Neural cell (in vitro differentiated cells): ENCODE measurements at regions not wholly inside any gene's neighbourhood (a gene's known extent, or its start where the extent isn't known, plus 50 kb on each side); places are given as distances from the start of the nearest gene placed in this dataset.

Source experiments
- H2AFZ ChIP-seq: fragments of 200-600, 300-800 bp; sonication (generic), shearing (Covaris generic); 2 replicates; pipeline ENCODE4 v1.6.0; 2014; ENCODE audit warnings: low read depth, mild to moderate bottlenecking, antibody characterized with exemption, low read length, moderate library complexity
- H3F3A ChIP-seq: fragments of 200-600 bp; shearing (Covaris generic); 2 replicates; pipeline ENCODE4 v1.6.1; 2016; ENCODE audit warnings: mild to moderate bottlenecking, moderate library complexity, mixed read lengths, antibody characterized with exemption, low read length; ENCODE audit not compliant: insufficient read depth, poor library complexity, severe bottlenecking
- H3K27ac ChIP-seq: fragments of 200-600, 300-800 bp; sonication (generic), shearing (Covaris generic); 2 replicates; pipeline ENCODE4 v1.5.1; 2014; ENCODE audit warnings: mild to moderate bottlenecking, low read length, moderate library complexity
- H3K27me3 ChIP-seq: fragments of 300-800, 200-600 bp; sonication (generic), shearing (Covaris generic); 2 replicates; pipeline ENCODE4 v1.6.0; 2014; ENCODE audit warnings: mild to moderate bottlenecking, low read depth, low read length, moderate library complexity; ENCODE audit not compliant: insufficient read depth
- H3K36me3 ChIP-seq: fragments of 300-800, 200-600 bp; sonication (generic), shearing (Covaris generic); 2 replicates; pipeline ENCODE4 v1.5.1; 2014; ENCODE audit warnings: mild to moderate bottlenecking, antibody characterized with exemption, low read length, moderate library complexity; ENCODE audit not compliant: insufficient read depth
- H3K4me2 ChIP-seq: fragments of 300-800, 200-600 bp; sonication (generic), shearing (Covaris generic); 2 replicates; pipeline ENCODE4 v1.6.0; 2014; ENCODE audit warnings: mild to moderate bottlenecking, low read length
- H3K4me3 ChIP-seq: fragments of 300-800, 200-600 bp; sonication (generic), shearing (Covaris generic); 2 replicates; pipeline ENCODE4 v1.5.1; 2014; ENCODE audit warnings: mild to moderate bottlenecking, low read length, moderate library complexity
- H3K79me2 ChIP-seq: fragments of 200-600 bp; shearing (Covaris generic); replicated peaks from 2 replicates; pipeline ENCODE4 v1.6.0; 2014; ENCODE audit warnings: mild to moderate bottlenecking, low read length, moderate library complexity; ENCODE audit not compliant: insufficient read depth
- H3K9ac ChIP-seq: fragments of 300-800, 200-600 bp; sonication (generic), shearing (Covaris generic); 2 replicates; pipeline ENCODE4 v1.6.1; 2016; ENCODE audit warnings: mild to moderate bottlenecking, low read length, mixed read lengths
- H3K9me2 ChIP-seq: fragments of 200-600 bp; shearing (Covaris generic); 2 replicates; pipeline ENCODE4 v1.6.1; 2016; ENCODE audit warnings: mild to moderate bottlenecking, low read length, mixed read lengths; ENCODE audit not compliant: insufficient read depth
- H3K9me3 ChIP-seq: fragments of 200-600, 300-800 bp; sonication (generic), shearing (Covaris generic); 2 replicates; pipeline ENCODE4 v1.6.1; 2016; ENCODE audit warnings: mild to moderate bottlenecking, mixed run types, low read length, moderate library complexity, mixed read lengths
- H4K20me1 ChIP-seq: fragments of 200-600 bp; shearing (Covaris generic); 2 replicates; pipeline ENCODE4 v1.6.1; 2016; ENCODE audit warnings: mild to moderate bottlenecking, mixed run types; ENCODE audit not compliant: insufficient read depth
- CTCF ChIP-seq: fragments of 450-650 bp; IDR thresholded peaks from 2 replicates; pipeline ENCODE4 v1.5.1; 2014; ENCODE audit warnings: antibody characterized with exemption, mild to moderate bottlenecking, moderate library complexity; ENCODE audit not compliant: poor library complexity, severe bottlenecking
- EP300 ChIP-seq: fragments of 450-650 bp; conservative IDR thresholded peaks from 2 replicates; pipeline ENCODE4 v1.6.1; 2014; ENCODE audit warnings: antibody characterized with exemption, mild to moderate bottlenecking, moderate library complexity; ENCODE audit not compliant: poor library complexity, severe bottlenecking
- EZH2 ChIP-seq: fragments of 200-600, 300-800 bp; shearing (Covaris generic), sonication (generic); IDR thresholded peaks from 2 replicates; pipeline ENCODE4 v1.6.1; 2014; ENCODE audit warnings: antibody characterized with exemption, low read length, borderline replicate concordance, mild to moderate bottlenecking; ENCODE audit not compliant: insufficient read depth, poor library complexity, severe bottlenecking
- MXI1 ChIP-seq: fragments of 450-650 bp; conservative IDR thresholded peaks from 2 replicates; pipeline ENCODE4 v1.6.1; 2014; ENCODE audit warnings: antibody characterized with exemption, mild to moderate bottlenecking; ENCODE audit not compliant: poor library complexity, severe bottlenecking
- POLR2AphosphoS5 ChIP-seq: IDR thresholded peaks from 2 replicates; pipeline ENCODE4 v1.6.1; 2012
- RAD21 ChIP-seq: fragments of 450-650 bp; conservative IDR thresholded peaks from 2 replicates; pipeline ENCODE4 v1.6.1; 2014; ENCODE audit warnings: antibody characterized with exemption, mild to moderate bottlenecking, moderate library complexity
- SMC3 ChIP-seq: fragments of 450-650 bp; conservative IDR thresholded peaks from 2 replicates; pipeline ENCODE4 v1.6.1; 2014; ENCODE audit warnings: antibody characterized with exemption, mild to moderate bottlenecking, moderate library complexity; ENCODE audit not compliant: poor library complexity
- TAF1 ChIP-seq: IDR thresholded peaks from 2 replicates; pipeline ENCODE4 v1.6.1; 2012; ENCODE audit warnings: low read depth
- TF ChIP-seq, protein P1 (sequence below): IDR thresholded peaks from 2 replicates; pipeline ENCODE4 v1.6.1; 2012; ENCODE audit warnings: borderline replicate concordance

GRCh38 chr6:10099529-10100140 lies 315.2 kb downstream of the TFAP2A start (continued):
- TF ChIP-seq, protein P1, sequence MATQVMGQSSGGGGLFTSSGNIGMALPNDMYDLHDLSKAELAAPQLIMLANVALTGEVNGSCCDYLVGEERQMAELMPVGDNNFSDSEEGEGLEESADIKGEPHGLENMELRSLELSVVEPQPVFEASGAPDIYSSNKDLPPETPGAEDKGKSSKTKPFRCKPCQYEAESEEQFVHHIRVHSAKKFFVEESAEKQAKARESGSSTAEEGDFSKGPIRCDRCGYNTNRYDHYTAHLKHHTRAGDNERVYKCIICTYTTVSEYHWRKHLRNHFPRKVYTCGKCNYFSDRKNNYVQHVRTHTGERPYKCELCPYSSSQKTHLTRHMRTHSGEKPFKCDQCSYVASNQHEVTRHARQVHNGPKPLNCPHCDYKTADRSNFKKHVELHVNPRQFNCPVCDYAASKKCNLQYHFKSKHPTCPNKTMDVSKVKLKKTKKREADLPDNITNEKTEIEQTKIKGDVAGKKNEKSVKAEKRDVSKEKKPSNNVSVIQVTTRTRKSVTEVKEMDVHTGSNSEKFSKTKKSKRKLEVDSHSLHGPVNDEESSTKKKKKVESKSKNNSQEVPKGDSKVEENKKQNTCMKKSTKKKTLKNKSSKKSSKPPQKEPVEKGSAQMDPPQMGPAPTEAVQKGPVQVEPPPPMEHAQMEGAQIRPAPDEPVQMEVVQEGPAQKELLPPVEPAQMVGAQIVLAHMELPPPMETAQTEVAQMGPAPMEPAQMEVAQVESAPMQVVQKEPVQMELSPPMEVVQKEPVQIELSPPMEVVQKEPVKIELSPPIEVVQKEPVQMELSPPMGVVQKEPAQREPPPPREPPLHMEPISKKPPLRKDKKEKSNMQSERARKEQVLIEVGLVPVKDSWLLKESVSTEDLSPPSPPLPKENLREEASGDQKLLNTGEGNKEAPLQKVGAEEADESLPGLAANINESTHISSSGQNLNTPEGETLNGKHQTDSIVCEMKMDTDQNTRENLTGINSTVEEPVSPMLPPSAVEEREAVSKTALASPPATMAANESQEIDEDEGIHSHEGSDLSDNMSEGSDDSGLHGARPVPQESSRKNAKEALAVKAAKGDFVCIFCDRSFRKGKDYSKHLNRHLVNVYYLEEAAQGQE = no peak

DNA sequence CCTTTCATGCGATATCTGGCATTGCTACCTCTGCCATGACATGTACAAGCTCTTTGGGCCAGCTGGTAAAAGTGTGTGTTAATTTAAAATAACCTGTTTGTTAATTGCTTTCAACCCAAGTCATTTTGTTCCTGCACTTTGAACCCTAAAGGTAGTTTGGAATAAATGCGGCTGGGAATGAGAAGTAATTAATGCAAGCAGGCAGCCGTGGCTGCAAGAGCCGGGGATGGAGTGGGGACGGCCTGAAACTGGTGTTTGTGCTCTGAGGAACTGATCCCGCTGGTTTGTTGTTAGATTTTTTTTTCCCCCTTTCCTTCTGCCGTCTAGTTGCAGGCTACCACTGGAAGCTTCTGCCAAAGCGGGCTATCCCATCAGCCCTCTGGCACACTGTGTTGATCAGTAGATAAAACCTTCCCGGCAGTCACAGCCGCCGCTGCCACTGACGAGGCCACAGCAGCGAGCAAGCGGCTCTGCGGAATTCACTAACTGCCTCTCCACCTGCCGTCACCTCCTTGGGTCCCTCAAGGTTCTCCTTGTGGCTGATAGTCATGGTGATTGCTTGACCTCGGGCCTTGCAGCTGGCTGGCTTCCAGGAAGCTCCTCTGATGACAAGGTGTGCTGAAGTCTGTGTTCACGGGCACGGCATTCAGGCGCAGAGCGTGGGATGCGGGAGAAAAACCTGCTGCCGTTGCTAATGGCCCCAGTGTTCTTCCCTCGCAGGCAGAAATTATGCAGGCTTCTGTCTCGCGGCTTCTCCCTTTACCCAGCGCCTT lies 315.9 kb downstream of the TFAP2A start:
- Histone ChIP-seq H3K36me3 (no peaks in the 10 kb centered on the region), H3F3A (no peaks in the 10 kb centered on the region), H3K79me2 (no peaks in the 10 kb centered on the region), H4K20me1 (no peaks in the 10 kb centered on the region), H3K9me2 (no peaks in the 10 kb centered on the region), H3K27ac (no peak overlapping the region), H3K9me3 (no peaks in the 10 kb centered on the region), H3K9ac (no peak overlapping the region), H3K4me2 (no peak overlapping the region), H3K27me3 (no peaks in the 10 kb centered on the region), H2AFZ (no peak overlapping the region), H3K4me3 (no peak overlapping the region)
- TF ChIP-seq, protein P1 = no peak
- TF ChIP-seq CTCF (no peak), SMC3 (no peak), POLR2AphosphoS5 (no peak), TAF1 (no peak), RAD21 (no peak), EP300 (no peak), MXI1 (no peak), EZH2 (no peak)
